Caco-2 (cell line): ENCODE measurements at regions not wholly inside any gene's neighbourhood (a gene's known extent, or its start where the extent isn't known, plus 50 kb on each side); places are given as distances from the start of the nearest gene placed in this dataset.

ENCODE experiments used
- BruUV-seq: library from RNA; stranded (reverse); fragments of 400-500 nt; replicated peaks from 2 replicates; lab custom pipeline; 2021; lab: Mats Ljungman, UMichigan
- CTCF ChIA-PET: fragments of 300-600 bp; sonication (Branson Sonifier 250); formaldehyde crosslinking; loops from one replicate; lab custom pipeline; 2022; ENCODE audit warnings: antibody characterized with exemption; lab: Charles Lee
- POLR2A ChIA-PET: fragments of 300-600 bp; sonication (Branson Sonifier 250); formaldehyde crosslinking; loops from one replicate; lab custom pipeline; 2022; ENCODE audit warnings: antibody characterized with exemption; lab: Charles Lee
- DNase-seq, 2 experiments: peaks; one replicate each; pipeline versions ENCODE4 v3.0.0 to v3.0.0-alpha.2; 2020 to 2022
- H3K27me3 ChIP-seq: replicated peaks from 2 replicates; pipeline ENCODE4 v1.6.0; 2011; ENCODE audit warnings: low read length; ENCODE audit not compliant: control insufficient read depth, insufficient read depth
- H3K36me3 ChIP-seq: 2 replicates; pipeline ENCODE4 v1.5.1; 2011; ENCODE audit warnings: low read length; ENCODE audit not compliant: control insufficient read depth, insufficient read depth
- H3K4me1 ChIP-seq: fragments of 250-450 bp; sonication (Bioruptor Pico); 2 replicates; pipeline ENCODE4 v1.5.1; 2020; ENCODE audit warnings: mild to moderate bottlenecking
- H3K4me3 ChIP-seq: 2 replicates; pipeline ENCODE4 v1.5.1; 2011; ENCODE audit warnings: low read depth, mild to moderate bottlenecking, control low read depth, low read length
- H3K9me3 ChIP-seq: fragments of 250-450 bp; sonication (Bioruptor Pico); 2 replicates; pipeline ENCODE4 v1.5.1; 2020; ENCODE audit warnings: mild to moderate bottlenecking, moderate library complexity
- H3K27ac Mint-ChIP-seq: one replicate; pipeline ENCODE4 v1.8.0; 2022; ENCODE audit warnings: mixed read lengths; ENCODE audit not compliant: unreplicated experiment
- H3K27me3 Mint-ChIP-seq: one replicate; pipeline ENCODE4 v1.8.0; 2022; ENCODE audit warnings: mixed read lengths; ENCODE audit not compliant: insufficient read depth, unreplicated experiment
- H3K36me3 Mint-ChIP-seq: one replicate; pipeline ENCODE4 v1.8.0; 2022; ENCODE audit warnings: mild to moderate bottlenecking, mixed read lengths; ENCODE audit not compliant: insufficient read depth, unreplicated experiment
- H3K4me1 Mint-ChIP-seq: one replicate; pipeline ENCODE4 v1.8.0; 2022; ENCODE audit warnings: low read depth, mixed read lengths; ENCODE audit not compliant: unreplicated experiment
- H3K4me3 Mint-ChIP-seq: one replicate; pipeline ENCODE4 v1.8.0; 2022; ENCODE audit warnings: mild to moderate bottlenecking, moderate library complexity, mixed read lengths; ENCODE audit not compliant: unreplicated experiment
- H3K9me3 Mint-ChIP-seq: one replicate; pipeline ENCODE4 v1.8.0; 2022; ENCODE audit warnings: mixed read lengths; ENCODE audit not compliant: unreplicated experiment
- intact Hi-C: fragments of 100-400 bp; cut with micrococcal nuclease; formaldehyde crosslinking; loops from one replicate; pipeline ENCODE4 v1.10.0; 2022; ENCODE audit not compliant: unreplicated experiment
- TF ChIP-seq, protein P1 (sequence below), 2 experiments: fragments of 200-600 bp in 1 of 2; IDR thresholded peaks; 1 replicate in 1 of 2; 2 replicates in 1 of 2; pipeline versions ENCODE4 v1.5.1 to v1.8.0; 2011 to 2022; ENCODE audit warnings: antibody characterized with exemption in 1 of 2, control low read depth in 1 of 2, inconsistent platforms in 1 of 2, low read depth in 1 of 2, low read length in 1 of 2, mild to moderate bottlenecking in 1 of 2, moderate library complexity in 1 of 2; ENCODE audit not compliant: insufficient read depth in 1 of 2, severe bottlenecking in 1 of 2, unreplicated experiment in 1 of 2

DNA sequence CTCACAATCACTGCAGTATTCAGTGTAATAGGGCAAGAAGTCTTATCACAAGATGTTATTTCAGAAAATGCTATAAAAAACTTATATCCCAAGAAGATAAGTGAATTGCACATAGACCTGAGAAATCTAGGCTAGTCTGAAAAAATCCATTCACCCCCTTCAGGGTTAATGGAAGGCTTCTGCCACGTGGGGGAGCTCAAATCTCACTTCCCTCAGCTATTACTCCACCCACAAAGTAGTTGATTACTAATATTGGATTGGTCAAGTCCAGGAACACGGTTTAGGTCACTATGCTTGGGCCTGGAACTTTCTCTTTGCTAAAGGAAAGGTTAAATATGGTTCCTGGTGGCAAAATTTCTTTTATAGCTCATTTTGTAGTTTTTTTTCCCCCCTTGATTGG is 51.2 kb upstream of the ADAM23 start:
- Mint-ChIP-seq H3K4me1 (peaks cover 4% of the 10 kb centered on the region), H3K9me3 (peaks cover 9% of the 10 kb centered on the region), H3K27me3 (no peaks in the 10 kb centered on the region), H3K36me3 (no peaks in the 10 kb centered on the region), H3K27ac (no peak overlapping the region), H3K4me3 (no peak overlapping the region)
- Histone ChIP-seq H3K36me3 (no peaks in the 10 kb centered on the region), H3K4me3 (no peak overlapping the region), H3K9me3 (0 out of 2 replicates have a peak, but pooled peaks cover 3% of the 10 kb centered on the region), H3K4me1 (no peaks in the 10 kb centered on the region), H3K27me3 (no peaks in the 10 kb centered on the region)
- TF ChIP-seq, protein P1, sequence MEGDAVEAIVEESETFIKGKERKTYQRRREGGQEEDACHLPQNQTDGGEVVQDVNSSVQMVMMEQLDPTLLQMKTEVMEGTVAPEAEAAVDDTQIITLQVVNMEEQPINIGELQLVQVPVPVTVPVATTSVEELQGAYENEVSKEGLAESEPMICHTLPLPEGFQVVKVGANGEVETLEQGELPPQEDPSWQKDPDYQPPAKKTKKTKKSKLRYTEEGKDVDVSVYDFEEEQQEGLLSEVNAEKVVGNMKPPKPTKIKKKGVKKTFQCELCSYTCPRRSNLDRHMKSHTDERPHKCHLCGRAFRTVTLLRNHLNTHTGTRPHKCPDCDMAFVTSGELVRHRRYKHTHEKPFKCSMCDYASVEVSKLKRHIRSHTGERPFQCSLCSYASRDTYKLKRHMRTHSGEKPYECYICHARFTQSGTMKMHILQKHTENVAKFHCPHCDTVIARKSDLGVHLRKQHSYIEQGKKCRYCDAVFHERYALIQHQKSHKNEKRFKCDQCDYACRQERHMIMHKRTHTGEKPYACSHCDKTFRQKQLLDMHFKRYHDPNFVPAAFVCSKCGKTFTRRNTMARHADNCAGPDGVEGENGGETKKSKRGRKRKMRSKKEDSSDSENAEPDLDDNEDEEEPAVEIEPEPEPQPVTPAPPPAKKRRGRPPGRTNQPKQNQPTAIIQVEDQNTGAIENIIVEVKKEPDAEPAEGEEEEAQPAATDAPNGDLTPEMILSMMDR (IDR thresholded peaks at IDR 0.05; ENCODE audit: insufficient read depth in 1 of 2, low read depth in 1 of 2, low read length in 1 of 2, severe bottlenecking in 1 of 2, unreplicated experiment in 1 of 2): peak; percentile 73 to 85
- intact Hi-C loops: loop anchor here (1.0 to 5.0 kb wide), 4 partner anchors 51 to 389 kb away; partner anchors contain the start of gene ADAM23
- CTCF ChIA-PET: interaction anchor here (0.5 to 1.2 kb wide), 4 partner anchors 15 to 224 kb away, joined by 3 to 11 read pairs (median 6); no protein-coding TSS in a partner anchor
- DNase-seq: peak; percentile 46 to 68
- no TSS peak for BruUV-seq
- POLR2A ChIA-PET: no interaction called here
